ENCODE measurements at regions not wholly inside any gene's neighbourhood (a gene's known extent, or its start where the extent isn't known, plus 50 kb on each side); places are given as distances from the start of the nearest gene placed in this dataset.
"Not testable (repeated sequence)": the region's sequence is repeated elsewhere in the genome, so short reads cannot be mapped to it uniquely, and the experiment has no call there.

DNA sequence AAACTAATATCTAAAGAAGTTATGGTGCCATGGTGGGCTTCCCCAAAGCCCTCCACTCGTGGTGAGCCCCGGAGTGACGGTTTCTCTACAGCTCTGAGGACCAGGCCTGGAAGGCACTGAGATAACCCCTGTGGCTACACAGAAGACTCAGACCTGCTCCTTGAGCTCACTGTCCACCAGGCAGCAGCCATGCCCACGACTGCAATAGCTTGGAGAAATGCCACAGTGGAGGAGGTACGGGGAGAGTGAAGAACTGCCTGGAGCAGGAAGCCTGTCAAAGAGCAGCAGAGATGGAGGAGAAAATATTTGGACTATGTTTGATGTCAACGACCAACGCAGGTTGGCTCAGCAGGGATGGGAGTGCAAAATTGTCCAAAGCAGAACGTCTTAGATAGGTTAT, 300.1 kb upstream of the NPSR1 start (continued):
- TF ChIP-seq SP1 (IDR thresholded peaks at IDR 0.05; ENCODE audit: low read depth, low read length) (no peak), NRF1 (IDR thresholded peaks at IDR 0.05; ENCODE audit: low read depth, low read length) (no peak), POU5F1 (IDR thresholded peaks at IDR 0.05; ENCODE audit: low read depth, low read length) (no peak)

DNA sequence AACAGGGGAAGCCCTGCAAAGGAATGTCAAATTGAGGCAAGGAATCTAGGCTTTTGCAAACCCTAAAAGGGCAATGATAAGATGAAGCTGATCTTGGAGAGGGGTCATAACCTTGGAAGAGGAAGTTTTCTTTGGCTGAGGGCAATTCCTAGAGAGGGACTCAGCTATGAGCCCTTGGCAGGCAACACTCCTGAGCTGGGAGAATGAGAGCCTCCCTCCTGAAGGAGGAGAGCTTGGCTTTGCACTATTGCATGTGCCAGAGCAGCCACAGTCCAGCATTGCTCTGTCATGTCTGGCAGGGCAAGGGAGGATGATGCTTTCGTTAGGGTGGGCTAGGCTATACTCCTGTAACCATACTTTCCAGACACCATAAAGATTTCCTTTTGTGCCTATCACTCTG, 299.4 kb upstream of the NPSR1 start:
- FAIRE-seq; H3K79me1 ChIP-seq (ENCODE audit: low read depth, low read length); H3K18ac ChIP-seq (ENCODE audit: extremely low read depth, low read length); H3K23ac ChIP-seq (ENCODE audit: insufficient read length); H3K4me3 ChIP-seq (ENCODE audit: extremely low read depth in 1 of 4, insufficient read depth in 2 of 4, low read depth in 3 of 4, low read length in 4 of 4); H2AFZ ChIP-seq (ENCODE audit: low read length); H3K79me2 ChIP-seq (ENCODE audit: control insufficient read depth in 1 of 2, insufficient read depth in 2 of 2, low read length in 2 of 2); H3K36me3 ChIP-seq (ENCODE audit: control insufficient read depth in 2 of 4, insufficient read depth in 4 of 4, low read length in 3 of 4); H2BK12ac ChIP-seq (ENCODE audit: low read depth, low read length); H3K4ac ChIP-seq (replicated peaks; ENCODE audit: insufficient read length, low read depth, low read length); H3K14ac ChIP-seq (ENCODE audit: insufficient read length); H3K27ac ChIP-seq (ENCODE audit: low read depth, low read length); DNase-seq (ENCODE audit: low read depth in 1 of 2, low spot score in 2 of 2); H4K91ac ChIP-seq (replicated peaks; ENCODE audit: insufficient read length, low read length); H4K5ac ChIP-seq (ENCODE audit: insufficient read length, low read depth, low read length); H2BK15ac ChIP-seq (ENCODE audit: low read length); H3K9ac ChIP-seq (replicated peaks in 1 of 4; ENCODE audit: extremely low read depth in 1 of 4, low read depth in 3 of 4, low read length in 3 of 4); H4K8ac ChIP-seq (ENCODE audit: extremely low read depth, insufficient read depth, low read length); H3K9me3 ChIP-seq (ENCODE audit: insufficient read depth in 2 of 2, low read depth in 1 of 2, low read length in 1 of 2); H4K20me1 ChIP-seq (replicated peaks in 1 of 2; ENCODE audit: control insufficient read depth in 1 of 2, insufficient read depth in 2 of 2, low read length in 2 of 2); H3K56ac ChIP-seq (replicated peaks; ENCODE audit: insufficient read length, low read depth, low read length); H2AK5ac ChIP-seq (ENCODE audit: low read depth, low read length); POLR2A ChIA-PET (ENCODE audit: partially characterized antibody); H2BK120ac ChIP-seq (replicated peaks; ENCODE audit: low read depth, low read length); H2BK20ac ChIP-seq (ENCODE audit: low read length); H3K4me1 ChIP-seq (replicated peaks in 1 of 4; ENCODE audit: control insufficient read depth in 3 of 4, insufficient read depth in 4 of 4, low read length in 3 of 4); H3K23me2 ChIP-seq (ENCODE audit: low read depth, low read length); H3K4me2 ChIP-seq (ENCODE audit: insufficient read depth in 1 of 2, low read depth in 2 of 2, low read length in 2 of 2); H2BK5ac ChIP-seq (ENCODE audit: low read depth, low read length): not testable (repeated sequence)
- 100% methylated on average over 1 of the region's 1 CpG; no CpG with 5 or more reads in 1 of the 2 experiments for WGBS, 2 experiments (ENCODE audit: extremely low coverage in 1 of 2, insufficient coverage in 1 of 2, insufficient read length in 1 of 2, insufficient replicate concordance in 2 of 2, low coverage in 1 of 2, low lambda C conversion rate in 2 of 2, missing lambda C conversion rate in 1 of 2)
- peaks cover 14 to 44% (median 36%) of the 10 kb centered on the region in 4 experiments for H3K27me3 ChIP-seq (replicated peaks in 1 of 4; ENCODE audit: control insufficient read depth in 3 of 4, extremely low read depth in 1 of 4, insufficient read depth in 3 of 4, low read length in 3 of 4)
- CTCF ChIA-PET (ENCODE audit: partially characterized antibody), result interaction anchor here (0.8 to 1.1 kb wide), 3 partner anchors 63 to 238 kb away, joined by 3 to 4 read pairs (median 3); no protein-coding TSS in a partner anchor

Data from H1 (cell line).